ENCODE measurements at regions not wholly inside any gene's neighbourhood (a gene's known extent, or its start where the extent isn't known, plus 50 kb on each side); places are given as distances from the start of the nearest gene placed in this dataset.

DNA sequence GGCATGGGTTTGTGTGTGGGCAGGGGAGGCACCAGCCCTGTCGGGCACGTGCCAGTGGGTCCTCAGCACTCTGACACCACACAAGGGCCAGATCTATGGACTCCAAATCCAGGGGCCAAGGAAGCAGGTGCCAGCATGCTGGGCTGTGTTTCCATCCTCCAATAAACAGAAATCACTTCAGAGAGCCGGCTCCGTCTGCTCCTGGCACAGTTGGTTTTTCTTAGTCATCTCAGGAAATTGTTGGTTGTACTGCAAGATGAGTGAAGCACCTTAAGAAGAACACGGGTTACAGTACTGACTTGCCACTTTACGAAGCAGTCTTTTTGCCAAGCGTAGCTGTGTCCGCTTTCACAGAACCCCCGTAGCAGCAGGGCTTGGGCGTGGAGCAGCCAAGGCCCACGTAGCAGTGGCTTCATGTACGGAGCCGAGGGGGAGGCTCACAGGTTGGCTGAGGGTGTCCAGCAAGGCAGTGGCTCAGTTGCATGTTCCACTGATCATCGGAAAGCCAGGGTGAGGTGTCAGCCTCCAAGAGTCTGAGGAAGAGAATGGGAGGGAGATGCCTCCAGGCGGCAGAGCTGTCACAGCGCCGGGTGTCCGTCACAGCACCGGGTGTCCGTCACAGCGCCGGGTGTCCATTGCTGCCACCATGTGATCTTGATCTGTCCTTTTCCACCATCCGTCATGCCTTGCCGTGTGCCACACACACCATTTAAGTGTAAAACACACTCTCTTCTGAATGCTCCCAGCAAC, 314.9 kb downstream of the CTTN start:
- TF ChIP-seq, protein P1, sequence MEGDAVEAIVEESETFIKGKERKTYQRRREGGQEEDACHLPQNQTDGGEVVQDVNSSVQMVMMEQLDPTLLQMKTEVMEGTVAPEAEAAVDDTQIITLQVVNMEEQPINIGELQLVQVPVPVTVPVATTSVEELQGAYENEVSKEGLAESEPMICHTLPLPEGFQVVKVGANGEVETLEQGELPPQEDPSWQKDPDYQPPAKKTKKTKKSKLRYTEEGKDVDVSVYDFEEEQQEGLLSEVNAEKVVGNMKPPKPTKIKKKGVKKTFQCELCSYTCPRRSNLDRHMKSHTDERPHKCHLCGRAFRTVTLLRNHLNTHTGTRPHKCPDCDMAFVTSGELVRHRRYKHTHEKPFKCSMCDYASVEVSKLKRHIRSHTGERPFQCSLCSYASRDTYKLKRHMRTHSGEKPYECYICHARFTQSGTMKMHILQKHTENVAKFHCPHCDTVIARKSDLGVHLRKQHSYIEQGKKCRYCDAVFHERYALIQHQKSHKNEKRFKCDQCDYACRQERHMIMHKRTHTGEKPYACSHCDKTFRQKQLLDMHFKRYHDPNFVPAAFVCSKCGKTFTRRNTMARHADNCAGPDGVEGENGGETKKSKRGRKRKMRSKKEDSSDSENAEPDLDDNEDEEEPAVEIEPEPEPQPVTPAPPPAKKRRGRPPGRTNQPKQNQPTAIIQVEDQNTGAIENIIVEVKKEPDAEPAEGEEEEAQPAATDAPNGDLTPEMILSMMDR (IDR thresholded peaks at IDR 0.05) = no peak
- no peak for TF ChIP-seq POLR2A (IDR thresholded peaks at IDR 0.05)
